Hematopoietic multipotent progenitor cell treated with erythropoietin and hydrocortisone succinate and interleukin-3 and kit ligand, for 17 days (in vitro differentiated cells): ENCODE measurements at regions not wholly inside any gene's neighbourhood (a gene's known extent, or its start where the extent isn't known, plus 50 kb on each side); places are given as distances from the start of the nearest gene placed in this dataset.
"Not testable (repeated sequence)": the region's sequence is repeated elsewhere in the genome, so short reads cannot be mapped to it uniquely, and the experiment has no call there.

Experiments used
- DNase-seq: peaks from one replicate; pipeline ENCODE4 v3.0.0-alpha.2; 2015; ENCODE audit warnings: low spot score

DNA sequence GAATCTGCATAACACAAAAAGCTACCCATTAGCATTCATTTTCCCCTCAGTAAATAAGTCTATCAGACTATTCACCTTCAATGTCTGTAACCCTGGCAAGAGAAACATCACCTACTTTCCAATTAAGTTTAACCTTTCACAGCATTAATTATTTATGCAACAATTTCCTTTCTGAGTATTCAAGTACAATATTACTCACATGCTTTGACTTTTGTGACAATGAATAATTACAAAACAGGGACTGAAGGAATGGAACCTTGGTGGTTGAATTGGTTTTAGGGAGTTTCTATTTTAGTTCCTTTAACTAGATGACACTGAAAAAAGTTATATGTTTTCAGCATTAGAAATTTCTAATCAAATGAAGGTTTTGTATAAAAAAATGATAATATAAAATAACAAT, 932.3 kb upstream of the EPHA5 start:
- no peak for DNase-seq

DNA sequence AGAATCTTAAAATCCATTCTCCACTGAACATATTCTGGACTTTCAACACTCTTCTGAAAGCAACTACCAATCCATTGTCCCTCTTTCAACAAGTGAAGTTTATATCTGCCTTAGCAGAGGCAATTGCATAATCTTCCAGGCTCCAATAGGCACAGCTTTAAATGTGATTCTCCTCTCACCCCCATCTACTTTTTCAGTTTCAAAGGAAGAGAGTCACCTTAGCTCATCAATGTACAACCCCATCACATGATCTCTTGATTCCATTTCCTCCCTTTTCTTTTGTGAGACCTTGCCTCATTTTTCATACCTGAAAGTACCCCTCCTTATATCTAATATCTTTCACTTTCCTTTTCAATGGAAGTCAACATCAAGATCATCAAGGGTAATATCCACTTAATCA, 921.7 kb upstream of the EPHA5 start:
- no peak for DNase-seq

GRCh38 chr4:66590488-66591215, 920.4 kb upstream of the EPHA5 start:
- no peak for DNase-seq

DNA sequence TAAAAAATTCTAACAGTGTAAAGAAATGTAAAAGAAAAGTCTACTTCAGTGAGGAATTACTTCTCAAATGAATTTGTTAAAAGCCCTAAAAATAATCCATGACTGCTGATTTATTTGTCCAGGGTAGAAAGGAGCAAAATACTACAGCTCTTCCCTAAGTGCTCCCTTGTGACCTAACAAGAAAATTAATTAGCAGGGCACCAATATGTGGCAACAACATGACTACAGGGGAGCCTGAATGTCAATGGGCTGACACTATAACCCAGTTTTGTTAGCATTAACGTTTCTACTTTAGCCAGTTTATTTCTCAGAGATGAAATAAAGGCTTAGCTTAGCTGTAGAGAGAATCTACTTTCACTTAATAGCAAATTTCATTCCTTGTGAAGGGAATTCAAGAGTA, 918.9 kb upstream of the EPHA5 start:
- DNase-seq = no peak

DNA sequence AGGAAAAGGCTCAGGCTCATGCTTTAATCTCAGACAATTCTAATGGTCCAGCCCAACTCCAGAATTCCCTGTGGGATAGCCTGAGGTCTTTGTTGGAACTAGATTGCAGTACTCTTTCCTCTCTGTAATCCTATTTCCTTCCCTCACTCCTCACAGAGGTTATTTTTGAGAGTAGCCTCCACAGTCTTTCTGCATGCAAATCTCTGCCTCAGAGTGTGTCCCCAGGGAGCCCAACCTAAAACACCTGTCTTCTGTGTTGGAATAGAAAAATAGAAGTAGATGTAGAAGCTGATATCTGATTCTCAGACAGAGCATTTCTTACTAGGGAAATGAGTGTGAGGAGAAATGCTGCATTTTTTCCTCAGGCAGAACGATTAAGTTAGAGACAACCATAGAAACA, 915.5 kb upstream of the EPHA5 start:
- DNase-seq = no peak

GRCh38 chr4:66577922-66578321, 907.6 kb upstream of the EPHA5 start:
- no peak for DNase-seq

- DNase-seq = no peak
Observed at GRCh38 chr4:66575008-66575696, 904.9 kb upstream of the EPHA5 start.

- DNase-seq = no peak
Observed at GRCh38 chr4:66574145-66574978, 904.1 kb upstream of the EPHA5 start.

- DNase-seq = no peak
Observed at GRCh38 chr4:66572949-66573348, 902.7 kb upstream of the EPHA5 start.

DNA sequence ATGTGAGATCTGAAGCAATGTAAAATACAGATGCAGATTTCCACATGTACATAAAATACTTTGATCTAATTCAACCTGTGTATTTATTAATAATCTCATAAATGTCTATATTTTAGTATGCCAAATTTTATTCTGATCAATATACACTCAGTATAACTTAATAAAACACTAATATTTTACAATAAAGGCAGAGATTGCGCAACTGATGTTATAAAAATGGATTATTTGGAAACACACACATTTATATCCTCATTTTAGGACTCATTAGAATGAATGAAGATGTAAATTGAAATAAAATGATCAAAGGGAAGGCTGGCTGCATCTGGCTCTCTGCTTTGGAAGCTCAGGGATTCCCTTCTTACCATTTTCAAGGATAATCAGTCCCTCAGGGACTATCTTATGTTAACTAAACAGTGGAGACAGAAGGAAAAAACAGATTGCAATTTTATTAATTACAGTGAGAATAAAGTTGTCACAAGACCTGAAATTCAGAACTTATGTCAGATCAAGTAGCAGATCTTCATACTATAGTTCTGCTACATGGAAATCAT, 900.9 kb upstream of the EPHA5 start:
- DNase-seq = no peak

- no peak for DNase-seq
Observed at GRCh38 chr4:66569228-66569627, 898.9 kb upstream of the EPHA5 start.

GRCh38 chr4:66568431-66568830, 898.1 kb upstream of the EPHA5 start:
- no peak for DNase-seq

GRCh38 chr4:66568001-66568400, 897.7 kb upstream of the EPHA5 start:
- DNase-seq = no peak

DNA sequence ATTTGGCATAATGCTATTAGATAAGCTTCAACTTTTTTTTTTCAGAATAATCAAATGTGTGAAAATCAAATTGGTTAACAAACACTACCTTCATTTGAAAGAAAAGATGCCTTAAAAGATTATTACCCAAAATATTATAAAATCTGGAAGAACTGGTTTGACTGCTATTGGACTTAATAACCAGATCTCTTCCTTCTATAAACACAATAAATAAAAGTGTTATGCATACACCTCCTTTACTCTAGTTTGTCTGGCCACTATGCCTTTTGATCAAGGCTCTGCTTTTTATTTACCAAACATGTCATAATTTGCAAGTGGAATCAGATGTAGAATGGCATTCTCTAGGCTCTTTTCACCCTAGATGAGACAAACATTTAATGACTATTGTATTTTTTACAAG, 897.3 kb upstream of the EPHA5 start:
- no peak for DNase-seq

DNA sequence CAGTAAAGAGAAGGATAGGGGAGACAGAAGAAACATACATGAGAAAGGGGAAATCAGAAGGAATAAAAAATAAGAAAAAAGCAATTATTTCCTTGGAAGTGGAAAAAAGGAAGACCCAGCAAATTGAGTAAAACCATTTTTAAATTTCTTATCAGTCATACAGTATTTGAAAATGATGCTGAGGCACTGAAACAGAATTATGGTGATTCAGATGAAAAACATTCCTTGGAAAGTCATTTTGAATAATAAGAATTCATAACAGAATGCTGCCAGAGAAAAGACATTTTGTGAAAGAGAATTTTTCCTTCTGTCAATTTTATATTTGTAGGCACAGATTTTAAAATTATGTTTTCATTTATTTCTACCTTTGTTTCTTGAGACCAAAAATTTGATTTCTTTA, 895.5 kb upstream of the EPHA5 start:
- DNase-seq = no peak

DNA sequence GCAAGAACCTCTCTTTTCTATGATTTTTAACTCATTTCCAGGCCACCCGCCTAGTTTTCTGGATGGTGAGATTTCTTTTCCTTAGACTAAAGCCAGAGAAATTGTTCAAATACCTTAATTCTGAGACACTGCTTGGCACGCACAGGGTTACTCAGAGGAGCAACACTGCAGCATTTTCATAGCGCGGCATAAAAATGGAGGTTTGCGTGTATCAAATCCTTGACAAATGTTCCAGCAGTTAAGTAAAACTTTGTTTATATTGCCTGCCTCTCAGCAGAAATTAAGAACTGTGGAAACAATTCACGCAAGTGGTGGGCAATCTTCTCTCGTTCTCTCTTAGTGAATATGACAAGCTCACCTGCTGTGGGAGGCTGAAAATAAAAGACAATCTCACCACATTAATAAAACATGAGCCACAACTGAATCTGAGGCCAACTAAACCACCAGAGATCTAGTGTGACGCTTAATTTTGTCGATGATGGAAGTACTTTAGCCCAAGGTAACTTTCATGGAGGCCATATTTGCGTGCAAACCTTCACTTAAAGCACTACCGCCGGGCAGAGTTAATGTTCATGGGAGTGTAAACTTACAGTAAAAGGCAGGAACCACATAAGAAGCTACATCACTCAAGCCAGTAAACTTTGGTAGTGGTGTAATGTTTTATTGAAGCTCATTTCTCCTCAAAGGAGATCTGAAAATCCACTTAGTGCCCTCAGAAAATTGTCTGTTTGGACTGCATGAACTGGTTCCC, 894.8 kb upstream of the EPHA5 start:
- DNase-seq = no peak

DNA sequence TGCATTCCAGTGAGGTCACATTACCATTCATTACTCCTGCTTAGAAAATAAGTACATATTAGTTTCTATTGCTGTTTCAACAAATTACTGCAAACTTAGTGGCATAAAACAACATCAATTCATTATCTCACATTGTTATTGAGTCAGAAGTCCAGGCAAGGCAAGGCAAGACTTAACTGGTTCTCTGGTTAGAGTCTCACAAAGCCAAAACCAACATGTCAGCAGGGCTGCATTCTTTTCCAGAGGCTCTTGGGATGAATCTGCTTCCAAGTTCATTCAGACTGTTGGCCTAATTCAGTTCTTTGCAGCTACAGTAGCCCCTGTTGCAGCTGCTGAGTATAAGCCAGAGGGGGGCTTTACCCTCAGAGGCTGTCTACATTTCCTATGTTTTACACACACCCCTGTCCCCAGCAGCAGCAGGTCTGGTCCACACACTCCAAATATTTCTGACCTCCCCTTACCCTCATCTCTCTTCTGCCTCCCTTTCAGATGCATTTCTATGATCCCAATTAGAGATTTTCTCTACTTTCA, 892.1 kb upstream of the EPHA5 start:
- DNase-seq = no peak

DNA sequence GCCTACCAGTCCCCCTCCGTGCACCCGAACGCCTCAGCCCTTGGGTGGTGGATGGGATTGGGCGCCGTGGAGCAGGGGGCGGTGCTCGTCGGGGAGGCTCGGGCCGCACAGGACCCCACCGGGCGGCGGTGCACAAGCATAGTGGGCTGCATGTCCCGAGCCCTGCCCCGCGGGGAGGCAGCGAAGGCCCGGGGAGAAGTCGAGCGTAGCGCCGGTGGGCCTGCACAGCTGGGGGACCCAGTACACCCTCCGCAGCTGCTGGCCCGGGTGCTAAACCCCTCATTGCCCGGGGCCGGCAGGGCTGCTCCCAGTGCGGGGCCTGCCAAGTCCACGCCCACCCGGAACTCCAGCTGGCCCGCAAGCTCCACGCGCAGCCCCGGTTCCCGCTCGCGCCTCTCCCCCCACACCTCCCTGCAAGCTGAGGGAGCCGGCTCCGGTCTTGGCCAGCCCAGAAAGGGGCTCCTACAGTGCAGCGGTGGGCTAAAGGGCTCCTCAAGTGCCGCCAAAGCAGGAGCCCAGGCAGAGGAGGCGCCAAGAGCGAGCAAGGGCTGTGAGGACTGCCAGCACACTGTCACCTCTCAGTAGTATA, 891.3 kb upstream of the EPHA5 start:
- not testable (repeated sequence) for DNase-seq

DNA sequence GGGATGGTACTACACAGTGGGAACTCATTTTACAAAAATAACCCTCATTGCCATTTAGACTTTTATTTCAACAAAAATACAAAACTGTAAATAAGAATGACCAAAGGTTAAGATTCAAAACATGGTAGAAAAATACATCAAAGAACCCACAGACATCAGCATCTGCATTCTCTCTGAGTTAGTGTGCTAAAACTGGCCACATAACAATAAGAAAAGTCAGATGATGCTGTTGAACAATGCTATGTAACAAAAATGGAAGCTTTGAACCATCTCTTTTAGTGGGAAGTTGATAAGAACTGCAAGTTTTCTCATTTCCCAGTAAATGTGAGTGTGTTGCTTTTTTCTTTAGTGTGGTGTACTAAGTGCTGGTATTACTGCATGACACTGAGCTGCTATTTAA, 888.4 kb upstream of the EPHA5 start:
- no peak for DNase-seq

- DNase-seq = no peak
Observed at GRCh38 chr4:66556651-66557278, 886.5 kb upstream of the EPHA5 start.

- no peak for DNase-seq
Observed at GRCh38 chr4:66555301-66555700, 885.0 kb upstream of the EPHA5 start.
